H1 (cell line): ENCODE measurements at regions not wholly inside any gene's neighbourhood (a gene's known extent, or its start where the extent isn't known, plus 50 kb on each side); places are given as distances from the start of the nearest gene placed in this dataset.

Experiments
- CTCF ChIA-PET: fragments of 300-600 bp; sonication (Branson Sonifier 250); formaldehyde crosslinking; loops from one replicate; lab custom pipeline; 2021; ENCODE audit not compliant: partially characterized antibody; lab: Charles Lee
- POLR2A ChIA-PET: fragments of 300-600 bp; sonication (Branson Sonifier 250); formaldehyde crosslinking; loops from one replicate; lab custom pipeline; 2021; ENCODE audit warnings: inconsistent platforms; ENCODE audit not compliant: partially characterized antibody; lab: Charles Lee
- DNase-seq, 2 experiments: peaks; one replicate each; pipeline versions ENCODE4 v3.0.0 to v3.0.0-alpha.2; 2010 to 2022; ENCODE audit warnings: low spot score in 2 of 2, low read depth in 1 of 2, mixed read lengths in 1 of 2
- FAIRE-seq: peaks from 2 replicates; lab custom pipeline; 2011; peaks lifted over from hg19 to GRCh38; lab: Jason Lieb, UNC
- H2AFZ ChIP-seq: 2 replicates; pipeline ENCODE4 v1.8.1; 2012; ENCODE audit warnings: low read length, inconsistent platforms
- H2AK5ac ChIP-seq: 2 replicates; pipeline ENCODE4 v1.6.1; 2013; ENCODE audit warnings: low read depth, low read length
- H2BK120ac ChIP-seq: replicated peaks from 2 replicates; pipeline ENCODE3; 2013; ENCODE audit warnings: low read depth, low read length, inconsistent platforms
- H2BK12ac ChIP-seq: 2 replicates; pipeline ENCODE4 v1.6.1; 2013; ENCODE audit warnings: low read depth, low read length
- H2BK15ac ChIP-seq: 2 replicates; pipeline ENCODE4 v1.6.1; 2013; ENCODE audit warnings: low read length
- H2BK20ac ChIP-seq: 2 replicates; pipeline ENCODE4 v1.6.1; 2013; ENCODE audit warnings: low read length
- H2BK5ac ChIP-seq: 2 replicates; pipeline ENCODE4 v1.6.1; 2013; ENCODE audit warnings: low read depth, low read length
- H3K14ac ChIP-seq: 2 replicates; pipeline ENCODE4 v1.6.1; 2013; ENCODE audit warnings: inconsistent platforms; ENCODE audit not compliant: insufficient read length
- H3K18ac ChIP-seq: 2 replicates; pipeline ENCODE4 v1.6.1; 2013; ENCODE audit warnings: low read length; ENCODE audit errors: extremely low read depth
- H3K23ac ChIP-seq: 2 replicates; pipeline ENCODE4 v1.6.1; 2013; ENCODE audit warnings: inconsistent platforms; ENCODE audit not compliant: insufficient read length
- H3K23me2 ChIP-seq: 2 replicates; pipeline ENCODE4 v1.6.1; 2013; ENCODE audit warnings: low read depth, low read length
- H3K27ac ChIP-seq: 2 replicates; pipeline ENCODE4 v1.6.1; 2011; ENCODE audit warnings: low read depth, low read length, inconsistent platforms
- H3K27me3 ChIP-seq, 4 experiments: replicated peaks in 1 of 4; 1 replicate in 1 of 4; 2 replicates in 3 of 4; pipeline versions ENCODE4 v1.6.1 to v1.8.1; 2011 to 2013; ENCODE audit warnings: low read length in 3 of 4, mild to moderate bottlenecking in 3 of 4, inconsistent platforms in 2 of 4, mixed read lengths in 2 of 4, moderate library complexity in 1 of 4; ENCODE audit not compliant: control insufficient read depth in 3 of 4, insufficient read depth in 3 of 4; ENCODE audit errors: extremely low read depth in 1 of 4
- H3K36me3 ChIP-seq, 4 experiments: 2 replicates each; pipeline versions ENCODE4 v1.6.1 to v1.8.1; 2011 to 2013; ENCODE audit warnings: mild to moderate bottlenecking in 4 of 4, low read length in 3 of 4, moderate library complexity in 2 of 4, control low read depth in 1 of 4, inconsistent platforms in 1 of 4; ENCODE audit not compliant: insufficient read depth in 4 of 4, control insufficient read depth in 2 of 4
- H3K4ac ChIP-seq: replicated peaks from 2 replicates; pipeline ENCODE3; 2013; ENCODE audit warnings: low read length, low read depth, mixed read lengths, inconsistent platforms; ENCODE audit not compliant: insufficient read length
- H3K4me1 ChIP-seq, 4 experiments: replicated peaks in 1 of 4; 1 replicate in 1 of 4; 2 replicates in 3 of 4; pipeline versions ENCODE4 v1.6.1 to v1.8.1; 2011 to 2013; ENCODE audit warnings: low read length in 3 of 4, inconsistent platforms in 2 of 4, mixed read lengths in 1 of 4; ENCODE audit not compliant: insufficient read depth in 4 of 4, control insufficient read depth in 3 of 4
- H3K4me2 ChIP-seq, 2 experiments: 2 replicates each; pipeline versions ENCODE4 v1.6.1 to v1.8.1; 2011 to 2013; ENCODE audit warnings: low read depth in 2 of 2, low read length in 2 of 2, control low read depth in 1 of 2, inconsistent platforms in 1 of 2, mild to moderate bottlenecking in 1 of 2; ENCODE audit not compliant: insufficient read depth in 1 of 2
- H3K4me3 ChIP-seq, 4 experiments: fragments of 200-600, 300-600 bp in 1 of 4; sonication (generic), shearing (Covaris generic), sonication (Bioruptor Twin) in 1 of 4; 2 replicates each; pipeline versions ENCODE4 v1.5.1 to v1.8.1; 2011 to 2016; ENCODE audit warnings: low read length in 4 of 4, low read depth in 3 of 4, control low read depth in 2 of 4, inconsistent platforms in 2 of 4, mild to moderate bottlenecking in 2 of 4, mixed read lengths in 1 of 4, moderate library complexity in 1 of 4; ENCODE audit not compliant: insufficient read depth in 2 of 4; ENCODE audit errors: extremely low read depth in 1 of 4
- H3K56ac ChIP-seq: replicated peaks from 2 replicates; pipeline ENCODE3; 2013; ENCODE audit warnings: low read depth, mild to moderate bottlenecking, mixed read lengths, low read length, inconsistent platforms; ENCODE audit not compliant: insufficient read length
- H3K79me1 ChIP-seq: 2 replicates; pipeline ENCODE4 v1.6.1; 2013; ENCODE audit warnings: low read depth, low read length, control low read depth
- H3K79me2 ChIP-seq, 2 experiments: 2 replicates each; pipeline versions ENCODE4 v1.6.1 to v1.8.1; 2012 to 2013; ENCODE audit warnings: low read length in 2 of 2, mild to moderate bottlenecking in 2 of 2, inconsistent platforms in 1 of 2; ENCODE audit not compliant: insufficient read depth in 2 of 2, control insufficient read depth in 1 of 2
- H3K9ac ChIP-seq, 4 experiments: replicated peaks in 1 of 4; 1 replicate in 1 of 4; 2 replicates in 3 of 4; pipeline versions ENCODE4 v1.6.1 to v1.8.1; 2011 to 2013; ENCODE audit warnings: low read depth in 3 of 4, low read length in 3 of 4, control low read depth in 2 of 4, mild to moderate bottlenecking in 2 of 4, moderate library complexity in 2 of 4, inconsistent platforms in 1 of 4; ENCODE audit errors: extremely low read depth in 1 of 4
- H3K9me3 ChIP-seq, 2 experiments: 2 replicates each; pipeline versions ENCODE4 v1.6.1 to v1.8.1; 2012 to 2013; ENCODE audit warnings: mild to moderate bottlenecking in 2 of 2, moderate library complexity in 2 of 2, control low read depth in 1 of 2, inconsistent platforms in 1 of 2, low read depth in 1 of 2, low read length in 1 of 2, mixed read lengths in 1 of 2; ENCODE audit not compliant: insufficient read depth in 2 of 2
- H4K20me1 ChIP-seq, 2 experiments: replicated peaks in 1 of 2; 2 replicates each; pipeline versions ENCODE3 to v1.8.1; 2011 to 2013; ENCODE audit warnings: inconsistent platforms in 2 of 2, low read length in 2 of 2, mild to moderate bottlenecking in 1 of 2; ENCODE audit not compliant: insufficient read depth in 2 of 2, control insufficient read depth in 1 of 2
- H4K5ac ChIP-seq: 2 replicates; pipeline ENCODE4 v1.6.1; 2013; ENCODE audit warnings: low read length, low read depth, mixed read lengths, inconsistent platforms; ENCODE audit not compliant: insufficient read length
- H4K8ac ChIP-seq: 2 replicates; pipeline ENCODE4 v1.8.0; 2013; ENCODE audit warnings: mild to moderate bottlenecking, moderate library complexity, low read length, inconsistent platforms; ENCODE audit not compliant: insufficient read depth; ENCODE audit errors: extremely low read depth
- H4K91ac ChIP-seq: replicated peaks from 2 replicates; pipeline ENCODE3; 2013; ENCODE audit warnings: low read length, mixed read lengths, inconsistent platforms; ENCODE audit not compliant: insufficient read length
- ASH2L ChIP-seq: fragments of 200-600, 300-600 bp; sonication (generic); IDR thresholded peaks from one replicate; pipeline ENCODE4 v1.7.1; 2017; ENCODE audit warnings: low read length
- CBX5 ChIP-seq: fragments of 300-800, 300-1000 bp; sonication (generic); IDR thresholded peaks from 2 replicates; pipeline ENCODE4 v1.7.1; 2016; ENCODE audit warnings: antibody characterized with exemption, low read length, low read depth
- CHD1 ChIP-seq: IDR thresholded peaks from 2 replicates; pipeline ENCODE4 v1.6.1; 2012; ENCODE audit warnings: low read depth, low read length, improper control_type of control experiment
- CTBP2 ChIP-seq: IDR thresholded peaks from 2 replicates; pipeline ENCODE4 v1.7.0; 2011; ENCODE audit warnings: borderline replicate concordance, mild to moderate bottlenecking, moderate library complexity, mixed read lengths, low read length; ENCODE audit not compliant: insufficient read depth, insufficient read length
- FOSL1 ChIP-seq: IDR thresholded peaks from 2 replicates; pipeline ENCODE4 v1.6.1; 2011; ENCODE audit warnings: mild to moderate bottlenecking, low read depth, low read length, moderate library complexity; ENCODE audit not compliant: insufficient read depth
- GABPA ChIP-seq: IDR thresholded peaks from 2 replicates; pipeline ENCODE4 v1.6.1; 2011; ENCODE audit warnings: mild to moderate bottlenecking, low read length, moderate library complexity, borderline replicate concordance; ENCODE audit not compliant: insufficient read depth
- GTF2F1 ChIP-seq: IDR thresholded peaks from 2 replicates; pipeline ENCODE4 v1.6.1; 2012; ENCODE audit warnings: low read depth, low read length, improper control_type of control experiment, borderline replicate concordance
- PHF8 ChIP-seq: fragments of 200-600 bp; sonication (generic); conservative IDR thresholded peaks from 2 replicates; pipeline ENCODE4 v1.7.1; 2012; ENCODE audit warnings: low read depth, mild to moderate bottlenecking, inconsistent platforms, low read length, moderate library complexity
- RAD21 ChIP-seq, 2 experiments: IDR thresholded peaks in 1 of 2; conservative IDR thresholded peaks in 1 of 2; 2 replicates each; pipeline ENCODE4 v1.6.1; 2011; ENCODE audit warnings: low read depth in 2 of 2, low read length in 2 of 2, improper control_type of control experiment in 1 of 2, inconsistent platforms in 1 of 2, mild to moderate bottlenecking in 1 of 2, moderate library complexity in 1 of 2
- SP4 ChIP-seq: IDR thresholded peaks from 2 replicates; pipeline ENCODE4 v1.6.1; 2012; ENCODE audit warnings: low read length, inconsistent platforms
- SUZ12 ChIP-seq: fragments of 200-600 bp; sonication (generic); IDR thresholded peaks from 2 replicates; pipeline ENCODE4 v1.6.1; 2012; ENCODE audit warnings: mild to moderate bottlenecking, inconsistent platforms, low read length, moderate library complexity, mixed read lengths
- USF2 ChIP-seq: IDR thresholded peaks from 2 replicates; pipeline ENCODE4 v1.6.1; 2011; ENCODE audit warnings: low read length, improper control_type of control experiment
- YY1 ChIP-seq: IDR thresholded peaks from 2 replicates; pipeline ENCODE4 v1.6.1; 2011; ENCODE audit warnings: low read depth, mild to moderate bottlenecking, low read length
- ZNF274 ChIP-seq: IDR thresholded peaks from 2 replicates; pipeline ENCODE4 v1.7.0; 2012; ENCODE audit warnings: low read length, borderline replicate concordance; ENCODE audit errors: extremely low read depth

- Histone ChIP-seq H3K36me3 (no peaks in the 10 kb centered on the region), H2BK20ac (no peak overlapping the region), H3K4me2 (no peak overlapping the region), H3K23ac (no peak overlapping the region), H3K27ac (no peak overlapping the region), H3K27me3 (no peaks in the 10 kb centered on the region), H4K8ac (no peak overlapping the region), H4K20me1 (no peaks in the 10 kb centered on the region), H3K79me1 (no peaks in the 10 kb centered on the region), H2BK12ac (no peak overlapping the region), H3K9me3 (no peaks in the 10 kb centered on the region), H3K4me1 (no peaks in the 10 kb centered on the region), H3K18ac (no peak overlapping the region), H3K4me3 (no peak overlapping the region), H3K23me2 (no peaks in the 10 kb centered on the region), H3K4ac (no peak overlapping the region), H3K79me2 (no peaks in the 10 kb centered on the region), H4K91ac (no peak overlapping the region), H2BK15ac (no peak overlapping the region), H4K5ac (no peak overlapping the region), H2BK5ac (no peak overlapping the region), H2BK120ac (no peak overlapping the region), H2AK5ac (no peak overlapping the region), H3K56ac (no peak overlapping the region), H2AFZ (no peak overlapping the region), H3K14ac (no peak overlapping the region), H3K9ac (no peak overlapping the region)
- DNase-seq (no peak), FAIRE-seq (no peak)
- ChIA-PET CTCF (no interaction called here), POLR2A (no interaction called here)
- TF ChIP-seq FOSL1: no peak
- TF ChIP-seq CHD1: no peak
- TF ChIP-seq PHF8: no peak
- no peak for TF ChIP-seq ASH2L
- TF ChIP-seq CBX5: no peak
- TF ChIP-seq RAD21 (IDR thresholded peaks at IDR 0.05 in 1 of 2, conservative IDR thresholded peaks at IDR 0.05 in 1 of 2; ENCODE audit: low read depth in 2 of 2, low read length in 2 of 2): no peak
- TF ChIP-seq USF2: no peak
- no peak for TF ChIP-seq GABPA
- TF ChIP-seq YY1: no peak
- no peak for TF ChIP-seq CTBP2
- no peak for TF ChIP-seq SP4
- no peak for TF ChIP-seq ZNF274
- TF ChIP-seq SUZ12: no peak
- no peak for TF ChIP-seq GTF2F1
Measured at GRCh38 chr5:67465537-67466207, 269.1 kb upstream of the CD180 start.
